ENCODE measurements at regions not wholly inside any gene's neighbourhood (a gene's known extent, or its start where the extent isn't known, plus 50 kb on each side); places are given as distances from the start of the nearest gene placed in this dataset.

- no peak overlapping the region for H3K27ac ChIP-seq (ENCODE audit: extremely low read length, insufficient read depth, low read length)
- no peaks in the 10 kb centered on the region for H3K27me3 ChIP-seq (ENCODE audit: control insufficient read depth in 1 of 2, insufficient read depth in 2 of 2, low read length in 2 of 2)
- H3K9me3 ChIP-seq (ENCODE audit: low read length), result no peaks in the 10 kb centered on the region
- FAIRE-seq (no peak), ATAC-seq (no peak), DNase-seq (ENCODE audit: low spot score) (no peak)
- intact Hi-C loops (cut with micrococcal nuclease; ENCODE audit: unreplicated experiment) (no loop called here), in situ Hi-C loops (cut with HindIII; ENCODE audit: extremely low pct_ligation_motif_present, low pct_unique_long_range_greater_than_20kb) (no loop called here)
- TF ChIP-seq ZNF160 (CRISPR knock-in tag; IDR thresholded peaks at IDR 0.05) (no peak), ZNF879 (CRISPR knock-in tag; IDR thresholded peaks at IDR 0.05) (no peak), ZNF414 (CRISPR knock-in tag; IDR thresholded peaks at IDR 0.05) (no peak), ZNF232 (CRISPR knock-in tag; IDR thresholded peaks at IDR 0.05; ENCODE audit: borderline replicate concordance) (no peak), ZNF891 (CRISPR knock-in tag; IDR thresholded peaks at IDR 0.05) (no peak), KMT2B (CRISPR knock-in tag; IDR thresholded peaks at IDR 0.05) (no peak), GABPB1 (CRISPR knock-in tag; IDR thresholded peaks at IDR 0.05) (no peak), ZFAT (CRISPR knock-in tag; conservative IDR thresholded peaks at IDR 0.05) (no peak), SETDB1 (CRISPR knock-in tag; IDR thresholded peaks at IDR 0.05; ENCODE audit: borderline replicate concordance) (no peak), KLF11 (CRISPR knock-in tag; IDR thresholded peaks at IDR 0.05) (no peak)
- no peaks in the 10 kb centered on the region for H4K20me1 ChIP-seq (ENCODE audit: insufficient read depth, low read length)
- BruUV-seq (replicated peaks), result no TSS peak
- H3K79me2 ChIP-seq (ENCODE audit: insufficient read depth, low read length), result no peaks in the 10 kb centered on the region
- H3K9ac ChIP-seq (ENCODE audit: insufficient read depth, low read depth, low read length), result no peak overlapping the region
- ChIA-PET POLR2A (no interaction called here), CTCF (ENCODE audit: low intra/inter-chr PET ratio, low total read pairs) (no interaction called here)
- no peak overlapping the region for H2AFZ ChIP-seq (ENCODE audit: low read length)
- H3K36me3 ChIP-seq (replicated peaks in 1 of 2; ENCODE audit: control insufficient read depth in 1 of 2, insufficient read depth in 2 of 2, low read length in 2 of 2), result no peaks in the 10 kb centered on the region
- H3K4me2 ChIP-seq (ENCODE audit: low read depth, low read length), result no peak overlapping the region
- WGBS (ENCODE audit: low lambda C conversion rate), result 0% methylated on average over 6 of the region's 6 CpGs
- H3K4me1 ChIP-seq (ENCODE audit: insufficient read depth, low read length), result no peaks in the 10 kb centered on the region
- no peak overlapping the region for H3K4me3 ChIP-seq (replicated peaks in 1 of 3; ENCODE audit: insufficient read depth in 1 of 3, low read depth in 2 of 3, low read length in 3 of 3)
Measured at GRCh38 chr19:32189956-32190706, 155.3 kb upstream of the ZNF507 start.

Measured in HepG2 (cell line).